ENCODE measurements at regions not wholly inside any gene's neighbourhood (a gene's known extent, or its start where the extent isn't known, plus 50 kb on each side); places are given as distances from the start of the nearest gene placed in this dataset.
"Not testable (repeated sequence)": the region's sequence is repeated elsewhere in the genome, so short reads cannot be mapped to it uniquely, and the experiment has no call there.

- not testable (repeated sequence) for TF ChIP-seq CTCF, POLR2A (IDR thresholded peaks at IDR 0.05)
Measured at GRCh38 chr7:76852787-76853584, 179.2 kb downstream of the SPDYE17 start.

Measured in right lobe of liver (tissue), 4 donors.